AG09319 (cell line): ENCODE measurements at regions not wholly inside any gene's neighbourhood (a gene's known extent, or its start where the extent isn't known, plus 50 kb on each side); places are given as distances from the start of the nearest gene placed in this dataset.
"Not testable (repeated sequence)": the region's sequence is repeated elsewhere in the genome, so short reads cannot be mapped to it uniquely, and the experiment has no call there.

Source experiments
- DNase-seq: peaks from one replicate; pipeline ENCODE4 v3.0.0-alpha.2; 2010; ENCODE audit warnings: low read depth; ENCODE audit errors: extremely low read depth
- CTCF ChIP-seq: IDR thresholded peaks from 2 replicates; pipeline ENCODE4 v1.5.1; 2011; ENCODE audit warnings: low read depth, mild to moderate bottlenecking, inconsistent platforms, low read length, moderate library complexity

DNA sequence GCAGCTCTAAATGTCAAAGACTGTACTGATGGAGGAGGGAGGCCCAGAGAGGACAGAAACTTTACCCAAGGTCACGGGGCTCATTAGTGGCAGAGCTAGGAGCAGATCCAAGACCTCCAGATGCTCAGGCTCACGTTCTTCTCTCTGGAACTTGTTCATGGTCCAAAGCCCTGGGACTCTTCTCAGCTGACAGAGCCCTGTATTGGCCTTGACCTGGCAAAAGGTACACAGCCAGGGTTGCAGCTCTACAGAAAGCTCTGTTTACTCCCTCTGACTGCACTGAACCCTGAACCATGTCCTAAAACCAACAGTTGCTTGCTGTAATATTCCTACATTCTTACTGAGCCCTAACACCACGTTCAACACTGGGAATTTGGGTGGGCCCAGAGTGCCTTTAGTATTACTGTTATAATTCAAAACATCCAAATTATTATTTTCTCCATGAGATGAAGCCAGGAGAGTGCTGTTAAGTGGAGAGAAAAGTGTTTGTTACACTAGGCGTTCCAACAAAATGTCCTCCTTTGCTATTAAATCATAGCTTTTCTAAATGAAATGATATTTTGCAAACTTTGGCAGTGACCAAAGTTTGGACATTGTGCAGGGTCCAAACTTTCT, 602.4 kb upstream of the CLINT1 start:
- TF ChIP-seq CTCF = no peak
- DNase-seq = no peak

GRCh38 chr5:158458086-158458485, 599.1 kb upstream of the CLINT1 start:
- no peak for DNase-seq
- TF ChIP-seq CTCF = no peak

DNA sequence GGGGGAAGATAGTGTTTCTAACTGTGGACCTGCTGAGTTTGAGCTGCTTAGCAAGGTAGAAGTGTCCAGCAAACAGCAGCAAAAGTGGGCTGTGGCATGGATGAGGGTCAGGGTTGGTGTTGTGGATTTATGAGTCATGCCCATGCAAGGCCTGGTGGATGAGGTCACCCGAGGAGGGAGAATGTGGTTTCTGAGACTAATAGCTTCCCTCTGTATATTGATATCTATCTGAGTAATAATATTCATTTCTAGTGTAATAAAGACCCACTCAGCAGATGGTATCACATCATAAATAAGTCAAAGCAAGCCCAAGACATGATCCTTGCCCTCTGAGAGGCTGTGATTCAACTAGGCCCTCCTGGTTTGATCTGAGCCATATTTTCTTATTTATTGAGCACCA, 597.8 kb upstream of the CLINT1 start:
- no peak for TF ChIP-seq CTCF
- DNase-seq = peak; percentile 78

GRCh38 chr5:158456241-158456640, 597.3 kb upstream of the CLINT1 start:
- TF ChIP-seq CTCF = no peak
- no peak for DNase-seq

- TF ChIP-seq CTCF = no peak
- no peak for DNase-seq
These were observed 593.2 kb upstream of the CLINT1 start for GRCh38 chr5:158451993-158452672.

GRCh38 chr5:158451203-158451992, 592.5 kb upstream of the CLINT1 start:
- TF ChIP-seq CTCF = no peak
- peak; percentile 58 for DNase-seq

GRCh38 chr5:158450751-158451171, 591.8 kb upstream of the CLINT1 start:
- no peak for TF ChIP-seq CTCF
- no peak for DNase-seq

DNA sequence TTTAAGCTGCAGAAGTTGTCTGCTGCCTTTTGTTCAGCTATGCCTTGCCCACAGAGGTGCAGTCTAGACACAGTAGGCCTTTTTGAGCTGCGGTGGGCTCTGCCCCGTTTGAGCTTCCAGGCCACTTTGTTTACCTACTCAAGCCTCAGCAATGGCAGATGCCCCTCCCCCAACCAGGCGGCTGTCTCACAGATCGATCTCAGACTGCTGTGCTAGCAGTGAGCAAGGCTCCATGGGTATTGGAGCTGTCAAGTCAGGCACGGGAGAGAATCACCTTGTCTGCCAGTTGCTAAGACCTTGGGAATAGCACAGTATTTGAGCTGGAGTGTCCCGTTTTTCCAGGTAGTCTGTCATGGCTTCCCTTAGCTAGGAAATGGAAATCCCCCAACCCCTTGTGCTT, 587.8 kb upstream of the CLINT1 start:
- DNase-seq = not testable (repeated sequence)

- not testable (repeated sequence) for DNase-seq
These were observed 580.3 kb upstream of the CLINT1 start for GRCh38 chr5:158439204-158439603.
